HepG2 (cell line): ENCODE measurements at regions not wholly inside any gene's neighbourhood (a gene's known extent, or its start where the extent isn't known, plus 50 kb on each side); places are given as distances from the start of the nearest gene placed in this dataset.

Experiments used
- ATAC-seq: fragments of 200-7000 bp; cut with Tn5 transposase; 3 replicates; pipeline ENCODE4 v1.9.1; 2020; ENCODE audit warnings: mild to moderate bottlenecking, moderate library complexity
- BruUV-seq: library from RNA; stranded (reverse); fragments of 400-500 nt; replicated peaks from 2 replicates; lab custom pipeline; 2021; lab: Mats Ljungman, UMichigan
- CTCF ChIA-PET: fragments of 300-600 bp; formaldehyde crosslinking; extraction: SDS; loops from one replicate; lab custom pipeline; 2021; ENCODE audit warnings: low total read pairs, inconsistent platforms, low intra/inter-chr PET ratio; lab: Yijun Ruan, JAX
- POLR2A ChIA-PET: fragments of 350-600 bp; sonication (Branson Sonifier 250); formaldehyde crosslinking; loops from one replicate; lab custom pipeline; 2020; ENCODE audit warnings: antibody characterized with exemption, inconsistent platforms; lab: Yijun Ruan, JAX
- DNase-seq: peaks from one replicate; pipeline ENCODE4 v3.0.0-alpha.2; 2015; ENCODE audit warnings: low spot score
- FAIRE-seq: peaks from 3 replicates; lab custom pipeline; 2011; peaks lifted over from hg19 to GRCh38; lab: Jason Lieb, UNC
- H2AFZ ChIP-seq: one replicate; pipeline ENCODE4 v1.6.1; 2011; ENCODE audit warnings: low read length, inconsistent platforms
- H3K27ac ChIP-seq: fragments of 300-600 bp; 3 replicates; pipeline ENCODE4 v1.8.0; 2011; ENCODE audit warnings: mixed run types, mild to moderate bottlenecking, mixed read lengths, low read length, inconsistent platforms; ENCODE audit not compliant: insufficient read depth; ENCODE audit errors: extremely low read length
- H3K27me3 ChIP-seq, 2 experiments: fragments of 200-600 bp in 1 of 2; 2 replicates in 1 of 2; 3 replicates in 1 of 2; pipeline versions ENCODE4 v1.6.0 to v1.8.0; 2011; ENCODE audit warnings: low read length in 2 of 2, mild to moderate bottlenecking in 2 of 2, moderate library complexity in 2 of 2, inconsistent platforms in 1 of 2; ENCODE audit not compliant: insufficient read depth in 2 of 2, control insufficient read depth in 1 of 2
- H3K36me3 ChIP-seq, 2 experiments: fragments of 200-600 bp in 1 of 2; replicated peaks in 1 of 2; 2 replicates in 1 of 2; 3 replicates in 1 of 2; pipeline versions ENCODE4 v1.5.1 to v1.8.0; 2011; ENCODE audit warnings: low read length in 2 of 2, inconsistent platforms in 1 of 2; ENCODE audit not compliant: insufficient read depth in 2 of 2, control insufficient read depth in 1 of 2
- H3K4me1 ChIP-seq: 2 replicates; pipeline ENCODE4 v1.5.1; 2012; ENCODE audit warnings: low read length, inconsistent platforms; ENCODE audit not compliant: insufficient read depth
- H3K4me2 ChIP-seq: 2 replicates; pipeline ENCODE4 v1.6.0; 2011; ENCODE audit warnings: low read depth, low read length, inconsistent platforms
- H3K4me3 ChIP-seq, 3 experiments: fragments of 200-600 bp in 1 of 3; sonication (generic), shearing (Covaris generic) in 1 of 3; replicated peaks in 1 of 3; 2 replicates each; pipeline ENCODE4 v1.5.1; 2011 to 2016; ENCODE audit warnings: low read length in 3 of 3, inconsistent platforms in 2 of 3, low read depth in 2 of 3, mild to moderate bottlenecking in 2 of 3, control low read depth in 1 of 3, mixed read lengths in 1 of 3; ENCODE audit not compliant: insufficient read depth in 1 of 3
- H3K79me2 ChIP-seq: one replicate; pipeline ENCODE4 v1.6.1; 2011; ENCODE audit warnings: low read length, inconsistent platforms; ENCODE audit not compliant: insufficient read depth
- H3K9ac ChIP-seq: 2 replicates; pipeline ENCODE4 v1.6.0; 2011; ENCODE audit warnings: mild to moderate bottlenecking, low read depth, low read length, inconsistent platforms; ENCODE audit not compliant: insufficient read depth
- H3K9me3 ChIP-seq: 2 replicates; pipeline ENCODE4 v1.5.1; 2012; ENCODE audit warnings: mild to moderate bottlenecking, low read length
- H4K20me1 ChIP-seq: 2 replicates; pipeline ENCODE4 v1.6.0; 2011; ENCODE audit warnings: inconsistent platforms, mild to moderate bottlenecking, low read length, moderate library complexity; ENCODE audit not compliant: insufficient read depth
- ATF7-NPFF ChIP-seq: sonication (generic); formaldehyde crosslinking; IDR thresholded peaks from 2 replicates; pipeline ENCODE4 v1.8.1; 2023; ENCODE audit warnings: mild to moderate bottlenecking, low read depth, missing genetic modification reagents, moderate library complexity
- BHLHE40 ChIP-seq: IDR thresholded peaks from 2 replicates; pipeline ENCODE4 v1.6.1; 2011; ENCODE audit warnings: low read length, improper control_type of control experiment
- CEBPZ ChIP-seq: IDR thresholded peaks from 2 replicates; pipeline ENCODE4 v1.6.1; 2012; ENCODE audit warnings: low read length, improper control_type of control experiment
- HMGXB3 ChIP-seq: sonication (generic); formaldehyde crosslinking; IDR thresholded peaks from 2 replicates; pipeline ENCODE4 v1.4.0; 2020; ENCODE audit warnings: missing genetic modification reagents, borderline replicate concordance
- NPAS2 ChIP-seq: sonication (generic); formaldehyde crosslinking; IDR thresholded peaks from 2 replicates; pipeline ENCODE4 v1.8.0; 2022; ENCODE audit warnings: mild to moderate bottlenecking, missing genetic modification reagents, borderline replicate concordance
- ZBTB46 ChIP-seq: sonication (generic); formaldehyde crosslinking; IDR thresholded peaks from 2 replicates; pipeline ENCODE4 v1.4.0; 2020; ENCODE audit warnings: mild to moderate bottlenecking, missing genetic modification reagents, borderline replicate concordance
- ZHX2 ChIP-seq, 2 experiments: sonication (generic) in 1 of 2; formaldehyde crosslinking in 1 of 2; IDR thresholded peaks; 2 replicates each; pipeline versions ENCODE4 v1.6.1 to v1.9.0; 2014 to 2022; ENCODE audit warnings: antibody characterized with exemption in 1 of 2, borderline replicate concordance in 1 of 2, inconsistent platforms in 1 of 2, low read depth in 1 of 2, missing genetic modification reagents in 1 of 2
- WGBS: methylation state at CpG from one replicate; pipeline ENCODE4 v1.1.6; 2017; ENCODE audit warnings: low lambda C conversion rate; 5-methylcytosine and 5-hydroxymethylcytosine counted together
- in situ Hi-C: cut with HindIII; loops from 2 replicates; pipeline ENCODE4 v1.10.0; 2017; ENCODE audit warnings: low pct_unique_long_range_greater_than_20kb; ENCODE audit not compliant: extremely low pct_ligation_motif_present
- intact Hi-C: fragments of 100-400 bp; cut with micrococcal nuclease; formaldehyde crosslinking; loops from one replicate; pipeline ENCODE4 v1.10.0; 2022; ENCODE audit not compliant: unreplicated experiment

GRCh38 chr2:107132746-107133145 is 246.8 kb upstream of the ST6GAL2 start:
- no peak overlapping the region for H2AFZ ChIP-seq
- DNase-seq (no peak), FAIRE-seq (no peak), ATAC-seq (no peak)
- no peaks in the 10 kb centered on the region for H4K20me1 ChIP-seq
- POLR2A ChIA-PET = no interaction called here
- in situ Hi-C loops = no loop called here
- no peak overlapping the region for H3K4me3 ChIP-seq
- H3K9me3 ChIP-seq = no peaks in the 10 kb centered on the region
- H3K4me1 ChIP-seq = no peaks in the 10 kb centered on the region
- H3K4me2 ChIP-seq = no peak overlapping the region
- no peaks in the 10 kb centered on the region for H3K36me3 ChIP-seq
- no peak overlapping the region for H3K9ac ChIP-seq
- CTCF ChIA-PET = no interaction called here
- H3K27ac ChIP-seq = no peak overlapping the region
- WGBS = 9% methylated on average over 4 of the region's 4 CpGs
- intact Hi-C loops = no loop called here
- H3K27me3 ChIP-seq = no peaks in the 10 kb centered on the region
- H3K79me2 ChIP-seq = no peaks in the 10 kb centered on the region
- no TSS peak for BruUV-seq
- no peak for TF ChIP-seq HMGXB3
- no peak for TF ChIP-seq ATF7-NPFF
- TF ChIP-seq ZHX2 (IDR thresholded peaks at IDR 0.05; ENCODE audit: low read depth) = no peak
- TF ChIP-seq ZHX2 (CRISPR knock-in tag; IDR thresholded peaks at IDR 0.05; ENCODE audit: borderline replicate concordance) = no peak
- TF ChIP-seq CEBPZ = no peak
- TF ChIP-seq ZBTB46 (CRISPR knock-in tag) = no peak
- TF ChIP-seq BHLHE40 = no peak
- TF ChIP-seq NPAS2 (CRISPR knock-in tag) = no peak
